ENCODE measurements at regions not wholly inside any gene's neighbourhood (a gene's known extent, or its start where the extent isn't known, plus 50 kb on each side); places are given as distances from the start of the nearest gene placed in this dataset.

GRCh38 chr6:17018425-17018824 lies 83.4 kb upstream of the STMND1 start:
- no peak for DNase-seq
- H3K36me3 ChIP-seq = no peaks in the 10 kb centered on the region
- H3K27ac ChIP-seq = no peak overlapping the region
- 93 to 98% (median 96%) methylated on average over 5 of the region's 5 CpGs for WGBS, 5 donors
- no peak overlapping the region for H3K4me3 ChIP-seq
- H3K4me1 ChIP-seq = no peaks in the 10 kb centered on the region
- H3K9me3 ChIP-seq = no peaks in the 10 kb centered on the region
- no peak for TF ChIP-seq CTCF (IDR thresholded peaks at IDR 0.05 in 8 of 11, conservative IDR thresholded peaks at IDR 0.05 in 3 of 11)
- TF ChIP-seq POLR2AphosphoS5 (IDR thresholded peaks at IDR 0.05) = no peak
- no peak for TF ChIP-seq POLR2A (IDR thresholded peaks at IDR 0.05)
- peaks cover 0 to 18% (median 0%) of the 10 kb centered on the region in 7 donors for H3K27me3 ChIP-seq (replicated peaks in 1 of 7)
- intact Hi-C loops (cut with DNase I; ENCODE audit: low total_unique reads) = no loop called here

GRCh38 chr6:17017416-17017815 lies 84.4 kb upstream of the STMND1 start:
- WGBS, 5 donors = 90 to 97% (median 95%) methylated on average over 10 of the region's 10 CpGs
- TF ChIP-seq POLR2A (IDR thresholded peaks at IDR 0.05) (no peak), CTCF (IDR thresholded peaks at IDR 0.05 in 8 of 11, conservative IDR thresholded peaks at IDR 0.05 in 3 of 11) (no peak), POLR2AphosphoS5 (IDR thresholded peaks at IDR 0.05) (no peak)
- intact Hi-C loops (cut with DNase I; ENCODE audit: low total_unique reads) = no loop called here

GRCh38 chr6:17015551-17016381 lies 86.1 kb upstream of the STMND1 start:
- Histone ChIP-seq H3K27me3 (replicated peaks in 1 of 7) (peaks cover 0 to 37% (median 0%) of the 10 kb centered on the region in 7 donors), H3K4me1 (no peaks in the 10 kb centered on the region), H3K27ac (peak overlapping the region in 4 of 8 donors; percentile 41 to 55 (median 46)), H3K4me3 (peak overlapping the region in 7 of 8 donors; percentile 15 to 69 (median 38)), H3K9me3 (peaks cover 0 to 2% (median 0%) of the 10 kb centered on the region in 8 donors), H3K36me3 (no peaks in the 10 kb centered on the region)
- TF ChIP-seq POLR2A (IDR thresholded peaks at IDR 0.05) = no peak
- TF ChIP-seq CTCF (IDR thresholded peaks at IDR 0.05 in 8 of 11, conservative IDR thresholded peaks at IDR 0.05 in 3 of 11) = peak in 1 of 11 experiments; percentile 11
- peak in 2 of 3 donors; percentile 39 to 59 for TF ChIP-seq POLR2AphosphoS5 (IDR thresholded peaks at IDR 0.05)
- peak; percentile 84 for DNase-seq
- WGBS, 5 donors = 16 to 38% (median 23%) methylated on average over 44 to 51 of the region's 51 CpGs
- intact Hi-C loops (cut with DNase I; ENCODE audit: low total_unique reads) = no loop called here

More at GRCh38 chr6:17017416-17017815, 84.4 kb upstream of the STMND1 start:
- peaks cover 0 to 28% (median 0%) of the 10 kb centered on the region in 7 donors for H3K27me3 ChIP-seq (replicated peaks in 1 of 7)
- no peaks in the 10 kb centered on the region for H3K9me3 ChIP-seq
- no peaks in the 10 kb centered on the region for H3K4me1 ChIP-seq
- DNase-seq = no peak
- H3K4me3 ChIP-seq = no peak overlapping the region
- no peaks in the 10 kb centered on the region for H3K36me3 ChIP-seq
- no peak overlapping the region for H3K27ac ChIP-seq

GRCh38 chr6:17015144-17015543 lies 86.7 kb upstream of the STMND1 start:
- Histone ChIP-seq H3K27me3 (replicated peaks in 1 of 7) (peaks cover 0 to 37% (median 0%) of the 10 kb centered on the region in 7 donors), H3K36me3 (no peaks in the 10 kb centered on the region), H3K4me3 (no peak overlapping the region), H3K27ac (no peak overlapping the region), H3K9me3 (peaks cover 0 to 3% (median 0%) of the 10 kb centered on the region in 8 donors), H3K4me1 (no peaks in the 10 kb centered on the region)
- intact Hi-C loops (cut with DNase I; ENCODE audit: low total_unique reads) = no loop called here
- TF ChIP-seq POLR2A (IDR thresholded peaks at IDR 0.05) (no peak), CTCF (IDR thresholded peaks at IDR 0.05 in 8 of 11, conservative IDR thresholded peaks at IDR 0.05 in 3 of 11) (no peak), POLR2AphosphoS5 (IDR thresholded peaks at IDR 0.05) (no peak)
- 64 to 77% (median 66%) methylated on average over 4 of the region's 4 CpGs for WGBS, 5 donors
- DNase-seq = no peak
